ENCODE measurements at regions not wholly inside any gene's neighbourhood (a gene's known extent, or its start where the extent isn't known, plus 50 kb on each side); places are given as distances from the start of the nearest gene placed in this dataset.
"Not testable (repeated sequence)": the region's sequence is repeated elsewhere in the genome, so short reads cannot be mapped to it uniquely, and the experiment has no call there.

DNA sequence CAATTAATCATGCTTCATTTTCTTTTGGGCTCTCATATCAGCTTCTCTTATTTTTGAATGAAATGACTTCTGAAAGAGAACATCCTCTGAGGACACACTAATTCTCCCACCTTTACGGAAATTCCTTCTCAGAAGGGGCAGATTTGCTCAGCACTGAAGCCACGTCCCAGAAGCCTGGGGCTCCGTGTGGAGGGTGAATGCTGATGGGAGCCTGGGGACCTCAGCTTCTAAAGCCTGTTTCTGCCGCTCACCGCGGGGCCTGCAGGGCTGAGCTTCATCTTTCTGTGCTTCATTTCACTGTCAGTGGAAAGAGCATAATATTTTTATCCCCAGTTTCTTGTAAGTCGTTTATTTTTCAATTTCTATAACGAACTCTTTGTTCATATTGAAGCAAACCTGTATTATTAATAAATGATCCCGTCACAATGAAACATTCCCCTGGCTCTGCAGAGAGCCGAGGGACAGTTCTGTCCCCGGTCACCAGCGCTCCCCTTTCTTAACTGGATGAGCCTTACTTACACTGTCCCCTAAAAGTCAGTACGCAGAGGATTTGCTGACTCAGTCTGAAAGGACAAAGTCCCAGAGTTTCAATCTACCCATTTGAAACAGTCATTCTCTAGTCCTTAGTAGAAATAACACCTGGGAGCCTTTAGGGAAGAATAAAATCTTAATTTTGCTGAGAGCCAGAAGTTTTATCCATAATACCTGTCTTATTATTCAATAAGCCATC lies 364.6 kb upstream of the FAT1 start:
- TF ChIP-seq, protein P1, sequence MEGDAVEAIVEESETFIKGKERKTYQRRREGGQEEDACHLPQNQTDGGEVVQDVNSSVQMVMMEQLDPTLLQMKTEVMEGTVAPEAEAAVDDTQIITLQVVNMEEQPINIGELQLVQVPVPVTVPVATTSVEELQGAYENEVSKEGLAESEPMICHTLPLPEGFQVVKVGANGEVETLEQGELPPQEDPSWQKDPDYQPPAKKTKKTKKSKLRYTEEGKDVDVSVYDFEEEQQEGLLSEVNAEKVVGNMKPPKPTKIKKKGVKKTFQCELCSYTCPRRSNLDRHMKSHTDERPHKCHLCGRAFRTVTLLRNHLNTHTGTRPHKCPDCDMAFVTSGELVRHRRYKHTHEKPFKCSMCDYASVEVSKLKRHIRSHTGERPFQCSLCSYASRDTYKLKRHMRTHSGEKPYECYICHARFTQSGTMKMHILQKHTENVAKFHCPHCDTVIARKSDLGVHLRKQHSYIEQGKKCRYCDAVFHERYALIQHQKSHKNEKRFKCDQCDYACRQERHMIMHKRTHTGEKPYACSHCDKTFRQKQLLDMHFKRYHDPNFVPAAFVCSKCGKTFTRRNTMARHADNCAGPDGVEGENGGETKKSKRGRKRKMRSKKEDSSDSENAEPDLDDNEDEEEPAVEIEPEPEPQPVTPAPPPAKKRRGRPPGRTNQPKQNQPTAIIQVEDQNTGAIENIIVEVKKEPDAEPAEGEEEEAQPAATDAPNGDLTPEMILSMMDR (IDR thresholded peaks at IDR 0.05; ENCODE audit: control insufficient read depth, extremely low read depth, insufficient read depth): no peak
- no peak overlapping the region for H3K4me3 ChIP-seq (ENCODE audit: low read depth, low read length)
- no peak for DNase-seq (ENCODE audit: low read depth)

DNA sequence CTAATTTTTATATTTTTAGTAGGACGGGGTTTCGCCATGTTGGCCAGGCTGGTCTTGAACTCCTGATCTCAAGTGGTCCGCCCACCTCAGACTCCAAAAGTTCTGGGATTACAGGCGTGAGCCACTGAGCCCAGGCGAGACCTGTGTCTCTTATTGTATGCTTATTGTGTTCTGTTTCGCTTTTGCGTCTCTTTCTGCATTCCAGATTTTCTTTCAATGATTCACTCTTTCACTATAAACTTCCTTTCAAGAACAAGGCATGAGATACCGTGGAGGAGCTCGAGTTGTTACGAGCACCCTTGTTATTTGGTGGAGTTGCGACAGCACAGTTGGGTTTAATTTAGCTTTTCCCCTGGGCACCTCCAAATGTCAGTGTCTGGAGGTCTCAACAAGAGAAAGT lies 366.7 kb upstream of the FAT1 start:
- DNase-seq (ENCODE audit: low read depth): no peak
- no peak overlapping the region for H3K4me3 ChIP-seq (ENCODE audit: low read depth, low read length)
- TF ChIP-seq, protein P1 (IDR thresholded peaks at IDR 0.05; ENCODE audit: control insufficient read depth, extremely low read depth, insufficient read depth): no peak

DNA sequence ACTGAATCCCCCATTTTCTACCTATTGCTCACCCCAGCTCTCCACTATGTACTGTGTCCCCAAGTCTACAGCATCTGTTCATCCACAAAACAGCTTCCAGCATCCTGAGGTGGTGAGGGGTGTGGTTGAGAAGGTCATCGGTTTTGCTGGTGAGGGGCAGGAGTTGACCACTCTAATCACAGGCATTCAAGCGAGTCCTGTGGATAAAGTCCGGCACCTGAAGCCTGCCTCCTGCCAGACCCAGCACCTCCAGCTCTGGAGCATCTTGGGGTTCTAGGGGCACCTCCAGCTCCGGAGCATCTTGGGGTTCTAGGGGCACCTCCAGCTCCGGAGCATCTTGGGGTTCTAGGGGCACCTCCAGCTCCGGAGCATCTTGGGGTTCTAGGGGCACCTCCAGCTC lies 367.2 kb upstream of the FAT1 start:
- not testable (repeated sequence) for H3K4me3 ChIP-seq (ENCODE audit: low read depth, low read length); DNase-seq (ENCODE audit: low read depth)

DNA sequence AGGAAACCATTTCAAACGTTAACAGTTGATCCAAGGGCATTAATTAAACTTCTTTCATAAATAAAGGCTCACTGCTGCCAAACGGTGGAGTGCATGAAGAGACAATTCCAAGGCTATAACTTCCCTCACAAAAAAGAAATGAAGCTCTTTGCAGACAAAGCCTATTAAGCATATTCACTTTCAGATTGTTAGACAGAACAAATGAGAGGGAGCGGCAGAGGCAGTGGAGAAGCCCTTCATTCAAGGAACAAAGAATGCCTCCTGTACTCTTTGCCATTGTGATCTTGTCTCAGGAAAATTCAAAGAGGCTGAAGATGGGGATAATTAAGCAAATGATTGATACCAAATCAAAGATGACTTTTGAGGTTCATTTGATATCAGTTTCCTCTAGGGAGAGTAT lies 370.5 kb upstream of the FAT1 start:
- H3K4me3 ChIP-seq (ENCODE audit: low read depth, low read length): no peak overlapping the region
- DNase-seq (ENCODE audit: low read depth): no peak
- TF ChIP-seq, protein P1 (IDR thresholded peaks at IDR 0.05; ENCODE audit: control insufficient read depth, extremely low read depth, insufficient read depth): no peak

DNA sequence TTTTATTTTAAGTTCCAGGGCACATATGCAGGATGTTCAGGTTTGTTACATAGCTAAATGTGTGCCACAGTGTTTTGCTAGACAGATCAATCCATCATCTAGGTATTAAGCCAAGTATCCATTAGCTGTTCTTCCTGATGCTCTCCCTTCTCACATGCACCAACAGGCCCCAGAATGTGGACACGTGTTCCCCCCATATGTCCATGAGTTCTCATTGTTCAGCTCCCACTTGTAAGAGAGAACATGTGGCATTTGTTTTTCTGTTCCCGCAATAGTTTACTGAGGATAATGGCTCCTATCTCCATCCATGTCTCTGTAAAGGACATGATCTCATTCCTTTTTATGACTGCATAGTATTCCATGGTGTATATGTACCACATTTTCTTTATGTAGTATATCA lies 374.8 kb upstream of the FAT1 start:
- DNase-seq (ENCODE audit: low read depth): no peak
- no peak overlapping the region for H3K4me3 ChIP-seq (ENCODE audit: low read depth, low read length)
- TF ChIP-seq, protein P1 (IDR thresholded peaks at IDR 0.05; ENCODE audit: control insufficient read depth, extremely low read depth, insufficient read depth): no peak

DNA sequence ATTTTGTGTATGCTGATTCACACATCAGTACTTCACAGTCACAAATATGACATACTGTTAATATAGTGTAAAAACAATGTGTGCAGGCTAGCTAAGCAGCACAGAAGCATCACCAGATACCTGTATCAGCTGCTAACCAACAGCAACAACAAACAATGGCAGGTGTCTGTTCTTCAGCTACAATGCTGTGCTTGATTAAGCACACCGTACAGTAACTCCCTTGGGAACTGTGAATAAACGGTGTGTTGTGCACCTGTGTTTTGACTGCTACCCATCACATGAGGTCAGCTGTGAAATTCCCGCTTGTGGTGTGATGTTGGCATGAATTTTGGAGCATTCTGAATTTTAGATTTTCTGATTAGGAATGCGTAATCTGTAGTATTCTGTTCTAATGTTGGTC lies 379.7 kb upstream of the FAT1 start:
- TF ChIP-seq, protein P1 (IDR thresholded peaks at IDR 0.05; ENCODE audit: control insufficient read depth, extremely low read depth, insufficient read depth): no peak
- no peak overlapping the region for H3K4me3 ChIP-seq (ENCODE audit: low read depth, low read length)
- no peak for DNase-seq (ENCODE audit: low read depth)

DNA sequence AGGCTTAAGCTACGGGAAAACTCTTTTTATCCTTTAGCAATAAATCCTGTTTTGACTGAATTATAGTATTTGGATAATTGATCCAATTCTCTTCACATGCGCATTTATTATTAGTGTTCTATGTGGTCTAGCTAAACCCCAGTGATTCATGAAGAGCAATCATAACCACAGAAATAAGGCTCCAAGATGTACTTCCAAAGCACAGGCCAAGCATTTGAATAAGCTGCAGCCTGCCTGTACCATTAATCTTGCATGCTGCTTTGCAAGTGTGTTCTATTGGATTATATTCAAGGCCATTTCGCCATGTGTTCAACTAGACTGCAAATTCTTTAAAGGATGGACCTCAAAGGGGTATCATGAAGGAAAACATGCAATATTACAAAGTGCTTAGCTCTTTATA lies 385.2 kb upstream of the FAT1 start:
- TF ChIP-seq, protein P1 (IDR thresholded peaks at IDR 0.05; ENCODE audit: control insufficient read depth, extremely low read depth, insufficient read depth): no peak
- no peak for DNase-seq (ENCODE audit: low read depth)
- H3K4me3 ChIP-seq (ENCODE audit: low read depth, low read length): no peak overlapping the region
